NCI-H748 (cell line): ENCODE measurements at regions not wholly inside any gene's neighbourhood (a gene's known extent, or its start where the extent isn't known, plus 50 kb on each side); places are given as distances from the start of the nearest gene placed in this dataset.
"Not testable (repeated sequence)": the region's sequence is repeated elsewhere in the genome, so short reads cannot be mapped to it uniquely, and the experiment has no call there.

Experiments
- DNase-seq: peaks from one replicate; lab custom pipeline; 2025; ENCODE audit not compliant: unreplicated experiment; lab: John Stamatoyannopoulos, UW

DNA sequence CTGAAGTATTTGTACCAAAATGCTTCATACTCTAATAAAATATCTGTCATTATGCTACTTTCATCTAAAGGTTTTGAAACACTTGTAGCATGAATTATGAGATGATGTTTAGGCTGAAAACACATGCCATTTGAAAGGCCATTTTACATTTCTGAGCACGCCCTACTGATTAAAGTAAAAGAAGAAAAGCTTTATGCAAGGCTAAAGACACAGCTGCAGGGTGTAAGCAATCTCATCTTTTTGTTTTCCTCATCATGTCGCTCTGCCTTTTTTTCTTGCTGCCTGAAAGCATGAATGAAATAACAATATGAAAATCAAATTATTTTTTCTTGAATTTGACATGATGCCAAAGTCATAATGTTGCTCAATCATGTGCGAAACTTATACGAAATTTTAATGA lies 148.6 kb upstream of the ARG1 start:
- DNase-seq: no peak

DNA sequence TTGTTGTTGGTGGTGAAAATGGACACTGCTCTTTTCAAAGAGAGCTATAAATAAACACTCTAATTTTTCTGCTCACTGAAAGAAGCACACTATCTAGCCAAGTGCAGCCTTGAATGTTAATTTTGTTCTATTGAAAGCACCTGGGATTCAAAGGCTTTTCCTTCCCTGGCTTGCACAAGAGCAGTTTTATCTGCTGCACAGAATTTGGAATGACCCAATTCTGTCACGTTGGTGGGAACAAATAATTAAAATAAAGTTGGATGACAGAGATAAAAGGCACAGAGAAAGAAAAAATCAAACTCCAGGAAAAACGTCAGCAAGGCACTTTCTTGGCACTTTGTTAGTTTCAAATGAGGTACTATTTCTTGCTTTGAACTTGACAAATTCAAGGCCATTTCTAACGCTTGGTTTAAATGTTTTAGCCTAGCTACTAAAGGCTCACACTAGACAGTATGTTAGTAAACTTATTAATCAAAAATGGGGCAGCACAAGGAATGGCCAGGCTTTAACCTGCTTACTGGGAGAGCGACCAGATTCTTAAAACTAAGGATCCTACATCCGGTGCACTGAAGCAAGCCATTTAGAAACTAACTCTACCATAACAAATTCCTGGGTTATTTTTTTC lies 145.5 kb upstream of the ARG1 start:
- DNase-seq: no peak

DNA sequence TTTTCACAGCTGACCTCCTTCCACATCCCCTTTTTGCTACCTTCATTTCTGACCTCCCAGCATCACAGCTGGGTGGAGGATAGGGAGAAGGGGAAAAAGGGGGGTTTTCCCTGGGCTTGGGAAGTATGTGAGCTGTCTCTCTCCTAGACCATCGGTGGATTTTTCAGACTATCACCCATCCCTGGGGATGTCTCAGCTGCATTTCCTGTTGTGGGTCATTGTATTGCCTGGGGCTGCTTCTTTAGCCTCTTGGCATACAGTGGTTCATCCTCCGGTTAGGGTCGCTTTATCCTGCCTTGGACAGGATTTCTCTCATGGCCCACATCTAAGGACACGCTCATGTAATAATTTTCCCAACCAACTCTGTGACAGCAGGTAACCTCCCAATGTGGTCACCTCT lies 142.5 kb upstream of the ARG1 start:
- DNase-seq: no peak

DNA sequence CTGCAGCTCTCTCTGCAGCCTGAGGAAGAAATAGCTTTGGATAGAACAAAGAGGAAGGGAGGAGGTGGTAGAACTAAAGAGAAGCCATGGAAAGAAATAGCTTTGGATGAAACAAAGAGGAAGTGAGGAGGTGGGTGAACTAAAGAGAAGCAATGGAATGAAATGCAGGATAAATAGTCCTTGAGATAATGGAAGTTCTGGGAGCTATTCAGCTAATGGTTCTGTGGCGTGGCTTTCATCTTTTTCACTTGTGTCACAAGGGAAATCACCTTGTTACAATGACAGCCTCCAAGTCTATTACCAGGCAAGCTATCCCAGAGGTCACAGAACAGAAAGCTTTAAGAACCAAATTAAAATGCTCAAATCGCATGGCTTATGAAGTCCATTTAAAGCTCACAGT lies 141.3 kb upstream of the ARG1 start:
- DNase-seq: no peak

DNA sequence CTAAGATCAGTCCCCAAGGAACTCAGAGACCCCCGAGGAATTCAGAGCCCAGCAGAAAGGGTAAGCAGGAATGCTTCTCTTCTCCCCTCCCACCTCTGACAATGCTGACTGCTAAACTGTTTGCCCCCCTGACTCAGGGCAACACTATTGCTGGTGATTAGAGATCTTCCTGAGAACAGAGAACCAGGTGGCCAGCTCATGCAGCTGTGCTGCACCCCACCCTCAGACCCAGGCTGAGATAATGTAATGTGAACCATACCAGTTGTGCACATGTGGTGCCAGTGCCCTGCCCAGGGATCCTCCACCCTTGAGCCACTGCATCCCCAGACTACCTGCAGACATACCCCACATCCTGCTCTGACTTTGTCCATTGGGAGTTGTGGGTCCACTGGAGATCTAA lies 139.1 kb upstream of the ARG1 start:
- DNase-seq: no peak

DNA sequence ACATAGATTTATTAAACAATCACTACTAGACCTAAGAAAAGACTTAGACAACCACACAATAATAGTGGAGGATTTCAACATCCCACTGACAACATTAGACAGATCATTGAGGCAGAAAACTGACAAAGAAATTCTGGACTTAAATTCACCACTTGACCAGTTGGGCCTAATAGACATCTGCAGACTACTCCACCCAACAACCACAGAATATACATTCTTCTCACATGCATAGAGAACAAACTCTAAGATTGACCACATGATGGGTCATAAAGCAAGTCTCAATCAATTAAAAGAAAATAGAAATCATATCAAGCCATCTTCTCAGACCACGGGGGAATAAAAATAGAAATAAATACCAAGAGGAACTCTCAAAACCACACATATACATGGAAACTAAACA lies 136.7 kb upstream of the ARG1 start:
- no peak for DNase-seq

DNA sequence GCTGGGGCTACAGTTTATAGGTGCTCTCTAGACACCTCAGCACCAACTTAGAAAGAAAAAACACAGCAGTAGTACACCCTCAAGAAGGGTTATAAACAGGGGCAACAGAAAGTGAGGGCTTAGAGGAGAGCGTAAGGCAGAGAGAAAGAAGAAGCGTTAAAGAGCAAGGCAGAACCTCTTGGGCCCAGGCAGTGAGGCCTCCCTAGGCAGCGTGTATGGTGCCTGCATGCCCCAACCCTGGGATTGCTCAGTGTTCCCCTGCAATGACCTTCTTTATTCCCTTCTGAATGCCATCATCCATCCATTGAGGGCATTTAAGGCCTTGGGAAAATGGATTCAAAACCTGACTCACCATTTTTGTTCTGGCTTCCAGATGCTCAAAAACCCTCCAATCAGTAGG lies 130.0 kb upstream of the ARG1 start:
- no peak for DNase-seq

DNA sequence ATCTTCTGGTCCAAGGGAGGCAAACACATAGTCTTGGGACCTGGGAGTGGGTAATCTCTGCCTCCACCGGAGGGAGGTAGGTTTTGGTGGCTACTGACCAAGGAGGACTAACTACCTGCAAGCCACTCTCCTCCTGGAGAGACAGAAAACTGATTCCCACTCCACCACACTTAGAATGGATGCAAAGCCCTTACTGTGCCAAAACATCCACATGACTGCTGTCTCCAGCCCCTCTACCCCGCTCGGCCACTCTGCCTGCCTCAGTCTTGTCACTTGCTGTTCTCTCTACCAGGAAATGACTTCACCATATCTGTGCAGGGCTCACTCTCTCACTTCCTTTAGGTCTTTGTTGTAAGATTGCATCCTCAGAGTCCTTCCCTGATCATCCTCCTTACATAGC lies 129.5 kb upstream of the ARG1 start:
- no peak for DNase-seq

DNA sequence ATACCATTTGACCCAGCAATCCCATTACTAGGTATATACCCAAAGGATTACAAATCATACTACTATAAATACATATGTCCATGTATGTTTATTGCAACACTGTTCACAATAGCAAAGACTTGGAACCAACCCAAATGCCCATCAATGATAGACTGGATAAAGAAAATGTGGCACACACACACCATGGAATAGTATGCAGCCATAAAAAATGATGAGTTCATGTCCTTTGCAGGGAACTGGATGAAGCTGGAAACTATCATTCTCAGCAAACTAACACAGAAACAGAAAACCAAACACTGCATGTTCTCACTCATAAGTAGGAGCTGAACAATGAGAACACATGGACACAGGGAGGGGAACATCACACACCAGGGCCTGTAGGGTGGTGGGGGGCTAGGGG lies 127.7 kb upstream of the ARG1 start:
- DNase-seq: not testable (repeated sequence)

DNA sequence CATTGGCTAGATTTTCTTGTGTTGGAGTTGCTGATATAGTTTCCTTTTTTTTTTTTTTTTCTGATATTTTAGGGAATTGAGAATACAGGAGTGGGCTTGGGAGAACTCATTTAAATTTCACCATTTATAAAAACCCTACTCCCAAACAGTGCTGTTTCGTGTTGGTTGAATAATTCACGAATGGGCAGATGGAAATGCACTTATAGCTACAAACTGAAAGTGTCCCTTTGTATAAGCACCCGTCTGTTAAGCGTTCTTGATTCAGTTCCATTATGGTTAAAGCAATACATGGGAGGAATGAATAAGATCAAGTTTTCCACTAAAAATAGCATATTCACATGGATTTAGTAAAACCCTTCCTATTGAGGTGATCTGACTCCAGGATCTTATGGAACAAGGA lies 122.2 kb upstream of the ARG1 start:
- no peak for DNase-seq

DNA sequence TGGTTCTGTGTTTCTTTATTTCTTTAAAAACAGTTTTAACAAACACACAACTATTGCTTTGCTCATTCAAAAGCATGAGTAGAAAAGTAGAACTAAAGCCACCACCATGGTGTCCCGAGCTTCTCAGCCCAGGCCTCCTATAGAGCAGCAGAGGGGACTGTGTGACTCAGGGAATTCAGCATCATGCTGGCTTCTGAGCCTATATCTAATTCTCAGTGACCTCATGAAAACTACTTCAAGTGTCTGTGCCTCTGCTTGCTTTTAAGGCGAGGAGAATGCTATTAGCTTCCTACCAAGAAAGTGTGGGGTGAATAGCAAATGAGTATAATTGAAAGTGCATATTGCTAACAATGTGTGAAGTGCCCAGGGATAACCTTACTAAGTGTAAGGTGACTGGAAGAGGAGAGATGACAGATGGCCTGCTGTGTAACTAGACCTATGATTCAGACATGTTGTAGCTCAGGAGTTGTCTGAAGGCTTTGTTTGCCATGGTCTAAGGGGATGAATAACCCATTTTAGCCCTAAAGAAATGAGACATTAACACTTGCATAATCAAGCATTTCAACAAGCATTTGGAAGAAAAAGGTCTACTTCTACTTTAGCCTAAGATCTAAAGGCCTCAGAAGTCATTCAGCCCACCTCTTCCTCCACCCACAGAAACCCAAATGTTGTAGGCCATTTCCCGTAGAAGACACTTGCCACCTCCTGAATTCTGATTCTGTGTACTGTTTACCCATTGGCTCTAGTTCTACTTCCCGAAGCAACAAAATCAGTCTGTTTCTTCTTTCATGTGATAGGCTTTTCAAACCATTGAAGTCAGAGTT lies 121.5 kb upstream of the ARG1 start:
- DNase-seq: no peak

DNA sequence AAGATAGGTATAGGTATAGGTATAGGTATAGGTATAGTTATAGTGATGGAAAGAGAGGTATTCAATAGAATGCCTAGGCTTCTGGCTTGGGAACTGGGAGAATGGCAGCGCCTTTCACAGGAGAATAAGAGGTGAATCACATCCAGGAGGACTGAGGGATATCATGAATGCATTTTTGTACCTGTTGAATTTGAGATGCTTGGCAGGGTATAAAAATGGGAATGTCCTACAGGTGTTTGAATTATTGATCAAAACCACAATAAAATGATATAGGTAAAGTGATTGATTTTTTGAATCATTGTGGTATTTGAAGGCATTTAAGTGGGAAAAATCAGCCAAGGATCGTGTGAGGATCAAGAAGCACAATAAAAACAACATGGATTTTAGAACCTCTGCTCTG lies 119.2 kb upstream of the ARG1 start:
- no peak for DNase-seq

DNA sequence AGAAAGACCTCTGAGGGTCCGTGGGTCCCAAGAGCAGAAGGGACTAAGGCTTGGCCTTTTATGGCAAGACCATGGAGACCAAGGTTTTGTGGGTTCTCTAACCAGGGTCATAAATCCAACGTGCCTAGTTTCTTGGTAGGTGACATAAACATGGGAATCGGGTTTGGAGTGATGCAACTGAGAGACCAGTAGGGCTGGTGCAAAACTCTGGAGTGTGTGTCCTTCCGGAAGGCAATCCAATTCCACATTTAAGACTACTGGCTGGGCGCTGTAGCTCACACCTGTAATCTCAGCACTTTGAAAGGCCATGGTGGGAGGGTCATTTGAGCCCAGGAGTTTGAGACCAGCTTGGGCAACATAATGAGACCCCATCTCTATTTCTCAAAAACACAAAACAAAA lies 116.5 kb upstream of the ARG1 start:
- DNase-seq: no peak

DNA sequence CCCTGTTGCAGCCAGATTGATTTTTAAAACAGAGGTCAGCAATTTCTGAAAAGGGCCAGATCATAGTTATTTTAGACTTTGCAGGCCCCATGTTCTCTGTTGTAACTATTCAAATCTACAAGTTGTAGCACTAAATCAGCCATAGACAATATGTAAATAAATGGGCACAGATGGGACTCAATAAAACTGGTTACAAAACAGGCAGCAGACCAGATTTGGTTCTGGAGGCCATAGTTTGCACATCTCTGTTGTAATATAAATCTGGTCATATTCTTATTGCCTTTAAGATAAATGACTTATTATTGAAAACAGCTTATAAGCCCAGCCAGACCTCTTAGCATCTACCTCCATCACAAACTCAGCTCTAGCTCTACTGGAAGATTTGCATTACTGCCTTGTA lies 114.0 kb upstream of the ARG1 start:
- DNase-seq: no peak

DNA sequence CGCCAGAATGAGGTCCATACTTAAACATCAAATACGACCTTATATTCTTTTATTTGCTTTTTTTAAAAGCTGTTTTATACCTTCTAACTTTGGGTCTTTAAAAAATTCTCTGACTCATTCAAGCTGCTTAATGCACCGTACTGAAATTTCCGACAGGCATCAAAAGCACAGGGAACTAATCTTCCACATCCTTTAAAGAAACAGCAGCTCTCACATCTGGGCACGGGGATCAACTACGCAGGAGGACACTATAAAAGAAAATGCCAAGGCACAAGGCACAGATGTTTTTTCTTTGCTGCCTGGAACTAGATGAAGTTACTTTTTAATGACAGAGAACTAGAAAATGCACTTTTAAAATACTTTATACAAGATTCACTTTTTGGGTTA lies 112.4 kb upstream of the ARG1 start:
- no peak for DNase-seq

DNA sequence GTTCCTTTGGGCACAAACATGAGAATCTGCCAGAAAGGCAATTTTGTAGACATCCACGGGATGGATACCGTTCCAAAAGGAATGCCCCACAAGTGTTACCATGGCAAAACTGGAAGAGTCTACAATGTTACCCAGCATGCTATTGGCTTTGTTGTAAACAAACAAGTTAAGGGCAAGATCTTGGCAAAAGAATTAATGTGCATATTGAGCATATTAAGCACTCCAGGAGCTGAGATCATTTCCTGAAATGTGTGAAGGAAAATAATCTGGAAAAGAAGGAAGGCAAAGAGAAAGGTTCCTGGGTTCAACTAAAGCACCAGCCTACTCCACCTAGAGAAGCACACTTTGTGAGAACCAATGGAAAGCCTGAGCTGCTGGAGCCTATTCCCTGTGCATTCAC lies 103.9 kb upstream of the ARG1 start:
- no peak for DNase-seq

DNA sequence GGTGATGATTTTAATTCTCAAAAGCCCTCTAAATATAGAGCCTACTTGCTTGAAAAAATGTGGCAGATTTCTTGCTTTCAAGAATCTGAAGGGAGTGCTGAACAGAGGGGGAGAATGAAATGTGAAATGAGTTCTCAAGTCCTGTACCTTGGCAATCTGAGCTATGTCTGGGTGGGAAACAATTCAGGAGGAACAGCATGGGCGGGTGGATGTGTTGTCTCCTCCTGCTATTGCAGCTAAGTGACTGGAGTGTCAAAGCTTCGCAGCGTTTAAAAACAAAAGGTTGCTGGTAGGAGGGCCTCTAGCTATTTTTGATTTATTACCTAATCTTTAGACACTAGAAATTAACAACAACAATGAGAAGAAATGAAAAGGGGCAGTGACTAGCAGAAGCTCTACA lies 102.5 kb upstream of the ARG1 start:
- DNase-seq: peak; percentile 20

DNA sequence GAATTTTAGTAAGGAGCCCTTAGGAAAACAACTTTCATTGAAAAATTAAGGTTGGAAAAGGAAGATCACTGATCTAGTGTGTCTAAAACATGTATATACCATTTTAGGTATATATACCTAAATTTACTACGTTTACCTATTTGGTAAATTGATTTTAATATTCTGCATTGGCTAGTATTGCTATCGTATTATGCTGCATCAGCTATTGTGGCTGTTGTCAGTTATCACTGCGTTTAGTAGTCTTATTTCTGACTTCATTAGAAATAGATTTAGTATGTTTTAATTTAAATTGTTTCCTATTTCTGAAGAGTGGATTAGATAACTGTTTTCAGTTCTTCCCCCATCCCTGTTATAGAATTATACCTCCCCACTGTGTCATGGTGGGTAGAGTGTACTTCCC lies 101.7 kb upstream of the ARG1 start:
- no peak for DNase-seq

DNA sequence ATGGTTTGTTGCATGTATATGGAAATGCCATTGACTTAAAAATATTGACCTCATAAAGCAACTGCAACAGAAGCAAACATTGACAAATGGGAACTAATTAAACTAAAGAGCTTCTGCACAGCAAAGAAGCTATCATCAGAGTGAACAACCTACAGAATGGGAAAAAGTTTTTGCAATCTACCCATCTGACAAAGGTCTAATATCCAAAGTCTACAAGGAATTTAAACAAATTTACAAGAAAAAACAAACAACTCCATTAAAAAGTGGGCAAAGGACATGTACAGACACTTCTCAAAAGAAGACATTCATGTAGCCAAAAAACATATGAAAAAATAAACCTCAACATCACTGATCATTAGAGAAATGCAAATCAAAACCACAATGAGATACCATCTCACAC lies 99.7 kb upstream of the ARG1 start:
- DNase-seq: not testable (repeated sequence)

DNA sequence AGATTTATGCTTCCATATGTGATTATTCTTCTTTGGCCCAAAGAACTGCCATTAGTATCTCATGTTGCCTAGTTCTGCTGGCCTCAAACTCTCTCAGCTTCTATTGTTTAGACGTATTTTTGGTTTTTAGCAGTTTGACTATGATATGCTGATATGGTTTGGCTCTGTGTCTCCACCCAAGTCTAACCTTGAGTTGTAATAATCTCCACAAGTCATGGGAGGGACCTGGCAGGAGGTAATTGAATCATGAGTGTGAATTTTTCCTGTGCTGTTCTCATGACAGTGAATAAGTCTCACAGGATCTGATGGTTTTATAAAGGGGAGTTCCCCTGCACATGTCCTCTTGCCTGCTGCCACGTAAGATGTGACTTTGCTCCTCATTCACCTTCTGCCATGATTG lies 96.7 kb upstream of the ARG1 start:
- no peak for DNase-seq

DNA sequence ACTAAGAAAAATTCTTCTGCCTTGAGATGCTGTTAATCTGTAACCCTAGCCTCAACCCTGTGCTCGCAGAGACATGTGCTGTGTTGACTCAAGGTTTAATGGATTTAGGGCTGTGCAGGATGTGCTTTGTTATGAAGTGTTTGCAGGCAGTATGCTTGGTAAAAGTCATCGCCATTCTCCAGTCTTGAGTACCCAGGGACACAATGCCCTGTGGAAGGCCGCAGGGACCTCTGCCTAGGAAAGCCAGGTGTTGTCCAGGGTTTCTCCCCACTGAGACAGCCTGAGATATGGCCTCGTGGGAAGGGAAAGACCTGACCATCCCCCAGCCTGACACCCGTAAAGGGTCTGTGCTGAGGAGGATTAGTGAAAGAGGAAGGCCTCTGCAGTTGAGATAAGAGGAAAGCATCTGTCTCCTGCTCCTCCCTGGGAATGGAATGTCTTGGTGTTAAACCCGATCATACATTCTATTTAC lies 94.2 kb upstream of the ARG1 start:
- DNase-seq: peak; percentile 48

DNA sequence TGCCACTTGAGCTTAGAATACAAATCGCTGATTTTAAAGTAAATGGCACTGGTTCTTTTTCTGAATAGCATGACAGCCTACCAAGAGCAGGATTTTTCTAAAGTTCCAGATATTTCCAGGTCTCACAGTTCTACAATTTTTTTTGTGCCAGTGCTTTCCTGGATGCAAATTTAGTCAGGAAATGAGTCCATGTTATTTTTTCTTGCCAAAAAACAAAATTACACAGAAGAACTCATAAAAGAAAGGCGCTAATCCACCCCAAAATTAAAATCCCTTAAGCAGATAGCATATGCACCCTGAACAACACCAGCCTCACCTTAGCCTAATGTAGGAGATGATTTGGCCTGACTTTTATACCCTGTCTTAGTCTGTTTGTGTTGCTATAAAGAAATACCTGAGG lies 86.4 kb upstream of the ARG1 start:
- DNase-seq: no peak

DNA sequence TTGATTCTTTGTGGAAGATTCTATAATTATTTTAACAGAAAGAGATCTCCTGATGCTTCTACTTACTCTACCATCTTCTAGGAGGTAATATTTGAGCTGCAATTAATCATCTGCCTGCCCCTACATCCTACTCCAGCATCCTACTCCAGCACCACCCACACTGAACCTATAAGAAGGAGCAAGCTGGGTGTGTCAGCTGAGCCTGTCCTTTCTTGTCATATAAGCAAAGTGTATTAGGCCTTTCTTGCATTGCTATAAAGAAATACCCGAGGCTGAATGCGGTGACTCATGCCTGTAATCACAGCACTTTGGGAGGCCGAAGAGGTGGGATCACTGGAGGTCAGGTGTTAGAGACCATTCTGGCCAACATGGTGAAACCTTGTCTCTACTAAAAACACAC lies 84.2 kb upstream of the ARG1 start:
- DNase-seq: no peak
